Kidney epithelial cell (primary cell): ENCODE measurements at regions not wholly inside any gene's neighbourhood (a gene's known extent, or its start where the extent isn't known, plus 50 kb on each side); places are given as distances from the start of the nearest gene placed in this dataset.
"Not testable (repeated sequence)": the region's sequence is repeated elsewhere in the genome, so short reads cannot be mapped to it uniquely, and the experiment has no call there.

Experiments
- DNase-seq: peaks from one replicate; pipeline ENCODE4 v3.0.0-alpha.2; 2010; ENCODE audit warnings: low read depth
- H3K27me3 ChIP-seq: 2 replicates; pipeline ENCODE4 v1.6.0; 2011; ENCODE audit warnings: low read length; ENCODE audit not compliant: control insufficient read depth, insufficient read depth
- H3K36me3 ChIP-seq: 2 replicates; pipeline ENCODE4 v1.5.1; 2011; ENCODE audit warnings: low read length; ENCODE audit not compliant: control insufficient read depth, insufficient read depth
- H3K4me3 ChIP-seq: 2 replicates; pipeline ENCODE4 v1.5.1; 2011; ENCODE audit warnings: low read depth, mild to moderate bottlenecking, control low read depth, low read length
- TF ChIP-seq, protein P1 (sequence below): IDR thresholded peaks from 2 replicates; pipeline ENCODE4 v1.5.1; 2011; ENCODE audit warnings: mild to moderate bottlenecking, moderate library complexity, low read length, control low read depth, inconsistent platforms; ENCODE audit not compliant: insufficient read depth, poor library complexity, severe bottlenecking

GRCh38 chr11:71745656-71746055, 87.3 kb upstream of the DEFB108B start:
- DNase-seq, H3K4me3 ChIP-seq, H3K36me3 ChIP-seq, H3K27me3 ChIP-seq: not testable (repeated sequence)

GRCh38 chr11:71746263-71746662, 86.7 kb upstream of the DEFB108B start:
- H3K36me3 ChIP-seq, H3K27me3 ChIP-seq, DNase-seq, H3K4me3 ChIP-seq: not testable (repeated sequence)

DNA sequence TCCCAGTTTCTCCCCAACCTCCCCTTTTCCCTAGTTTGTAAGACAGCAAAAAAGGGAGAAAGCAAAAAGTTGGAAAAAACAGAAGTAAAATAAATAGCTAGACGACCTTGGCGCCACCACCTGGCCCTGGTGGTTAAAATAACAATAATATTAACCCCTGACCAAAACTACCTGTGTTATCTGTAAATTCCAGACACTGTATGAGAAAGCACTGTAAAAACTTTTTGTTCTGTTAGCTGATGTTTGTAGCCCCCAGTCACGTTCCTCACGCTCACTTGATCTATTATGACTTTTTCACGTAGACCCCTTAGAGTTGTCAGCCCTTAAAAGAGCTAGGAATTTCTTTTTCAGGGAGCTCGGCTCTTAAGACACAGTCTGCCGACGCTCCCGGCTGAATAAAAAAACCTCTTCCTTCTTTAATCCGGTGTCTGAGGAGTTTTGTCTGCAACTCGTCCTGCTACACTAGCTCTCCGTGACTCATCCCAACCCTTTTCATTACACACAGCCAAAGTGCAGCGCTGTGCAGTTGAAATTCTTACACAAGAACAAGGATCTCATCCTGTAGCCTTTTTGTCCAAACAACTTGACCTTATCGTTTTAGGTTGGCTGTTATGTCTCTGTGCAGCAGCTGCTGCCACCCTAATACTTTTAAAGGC, 83.9 kb upstream of the DEFB108B start:
- not testable (repeated sequence) for H3K4me3 ChIP-seq, H3K36me3 ChIP-seq, H3K27me3 ChIP-seq
- peak; percentile 4 for DNase-seq

GRCh38 chr11:71750908-71751307, 82.1 kb upstream of the DEFB108B start:
- H3K4me3 ChIP-seq = not testable (repeated sequence)

DNA sequence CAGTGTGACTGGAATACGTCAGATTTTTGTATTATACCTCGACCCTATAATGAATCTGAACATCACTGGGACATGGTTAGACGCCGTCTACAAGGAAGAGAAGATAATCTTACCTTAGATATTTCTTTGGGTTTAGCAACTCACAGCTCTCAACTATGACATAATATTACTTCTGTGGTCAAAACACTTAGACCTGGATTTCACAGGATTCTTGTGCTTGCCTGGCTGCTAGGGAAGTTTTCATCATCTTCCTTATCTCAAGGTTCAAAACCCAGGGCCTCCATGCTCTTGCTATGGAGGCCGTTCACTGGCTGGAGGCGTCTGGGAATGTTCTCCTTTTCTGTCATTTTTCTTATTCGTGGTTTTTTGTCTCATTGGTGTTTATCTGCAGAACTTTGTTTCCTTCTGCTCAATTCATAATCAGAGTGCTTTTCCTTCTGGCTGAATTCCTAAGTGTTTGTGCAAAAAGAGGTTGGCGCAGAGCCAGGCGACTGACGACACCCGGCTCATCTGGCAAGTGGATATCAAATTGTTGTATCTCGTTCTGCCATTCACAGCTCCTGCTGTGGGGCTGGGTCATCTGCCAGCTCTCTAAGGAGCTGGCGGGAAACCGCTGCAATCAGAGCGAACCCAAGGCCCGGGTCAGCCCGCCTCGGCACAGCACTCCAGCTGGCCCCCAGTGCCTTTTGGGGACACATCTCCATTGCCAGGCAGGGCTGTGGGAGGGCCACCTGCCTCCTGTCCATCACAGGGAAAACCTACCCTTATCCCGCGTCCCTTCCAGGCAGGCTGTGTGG, 68.1 kb upstream of the DEFB108B start:
- not testable (repeated sequence) for H3K36me3 ChIP-seq, H3K4me3 ChIP-seq, H3K27me3 ChIP-seq, DNase-seq

More at GRCh38 chr11:71750908-71751307, 82.1 kb upstream of the DEFB108B start:
- not testable (repeated sequence) for H3K27me3 ChIP-seq, H3K36me3 ChIP-seq, DNase-seq

DNA sequence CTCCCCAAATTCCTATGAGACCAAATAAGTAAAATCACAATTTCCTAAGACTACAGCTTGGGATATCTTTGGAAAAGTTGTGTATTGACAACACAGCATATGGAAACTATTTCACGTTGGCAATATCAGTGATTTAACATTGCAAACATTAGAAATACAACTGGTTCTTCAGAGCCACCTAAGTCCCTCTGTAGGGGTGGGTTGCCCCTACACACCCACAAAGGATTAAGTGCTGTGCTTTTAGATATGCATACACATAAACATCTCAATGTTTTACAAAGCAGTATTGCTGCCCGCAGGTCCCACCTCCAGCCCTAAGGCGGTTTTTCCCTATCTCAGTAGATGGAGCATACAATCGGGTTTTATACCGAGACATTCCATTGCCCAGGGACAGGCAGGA, 66.0 kb upstream of the DEFB108B start:
- H3K4me3 ChIP-seq, DNase-seq, H3K36me3 ChIP-seq, H3K27me3 ChIP-seq: not testable (repeated sequence)

DNA sequence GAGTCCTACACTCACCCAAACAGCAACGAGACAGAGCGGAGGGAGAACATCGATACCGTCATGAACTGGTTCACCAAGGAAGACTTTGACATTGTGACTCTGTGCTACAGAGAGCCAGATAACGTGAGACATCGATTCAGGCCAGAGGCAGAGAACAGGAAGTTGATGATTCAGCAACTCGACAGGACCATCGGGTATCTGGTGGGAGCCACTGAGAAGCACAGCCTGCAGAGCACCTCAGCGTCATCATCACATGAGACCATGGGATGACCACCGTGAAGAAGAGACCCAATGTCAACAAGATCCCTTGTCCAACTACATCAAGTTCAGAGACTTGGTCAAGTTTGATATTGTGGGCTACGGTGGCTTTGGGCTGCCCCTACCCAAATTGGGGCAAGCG, 60.8 kb upstream of the DEFB108B start:
- not testable (repeated sequence) for H3K4me3 ChIP-seq, DNase-seq, H3K36me3 ChIP-seq, H3K27me3 ChIP-seq

- Histone ChIP-seq H3K4me3 (no peak overlapping the region), H3K27me3 (no peaks in the 10 kb centered on the region), H3K36me3 (no peaks in the 10 kb centered on the region)
- no peak for DNase-seq
- TF ChIP-seq, protein P1, sequence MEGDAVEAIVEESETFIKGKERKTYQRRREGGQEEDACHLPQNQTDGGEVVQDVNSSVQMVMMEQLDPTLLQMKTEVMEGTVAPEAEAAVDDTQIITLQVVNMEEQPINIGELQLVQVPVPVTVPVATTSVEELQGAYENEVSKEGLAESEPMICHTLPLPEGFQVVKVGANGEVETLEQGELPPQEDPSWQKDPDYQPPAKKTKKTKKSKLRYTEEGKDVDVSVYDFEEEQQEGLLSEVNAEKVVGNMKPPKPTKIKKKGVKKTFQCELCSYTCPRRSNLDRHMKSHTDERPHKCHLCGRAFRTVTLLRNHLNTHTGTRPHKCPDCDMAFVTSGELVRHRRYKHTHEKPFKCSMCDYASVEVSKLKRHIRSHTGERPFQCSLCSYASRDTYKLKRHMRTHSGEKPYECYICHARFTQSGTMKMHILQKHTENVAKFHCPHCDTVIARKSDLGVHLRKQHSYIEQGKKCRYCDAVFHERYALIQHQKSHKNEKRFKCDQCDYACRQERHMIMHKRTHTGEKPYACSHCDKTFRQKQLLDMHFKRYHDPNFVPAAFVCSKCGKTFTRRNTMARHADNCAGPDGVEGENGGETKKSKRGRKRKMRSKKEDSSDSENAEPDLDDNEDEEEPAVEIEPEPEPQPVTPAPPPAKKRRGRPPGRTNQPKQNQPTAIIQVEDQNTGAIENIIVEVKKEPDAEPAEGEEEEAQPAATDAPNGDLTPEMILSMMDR = no peak
Measured at GRCh38 chr11:71774603-71775222, 58.3 kb upstream of the DEFB108B start.

- H3K36me3 ChIP-seq, H3K4me3 ChIP-seq, H3K27me3 ChIP-seq, DNase-seq: not testable (repeated sequence)
Measured at GRCh38 chr11:71780116-71780515, 52.9 kb upstream of the DEFB108B start.

- DNase-seq = not testable (repeated sequence)
Measured at GRCh38 chr11:71780771-71781170, 52.2 kb upstream of the DEFB108B start.

GRCh38 chr11:71781491-71781890, 51.5 kb upstream of the DEFB108B start:
- not testable (repeated sequence) for H3K4me3 ChIP-seq, H3K36me3 ChIP-seq, H3K27me3 ChIP-seq, DNase-seq

More at GRCh38 chr11:71780771-71781170, 52.2 kb upstream of the DEFB108B start:
- not testable (repeated sequence) for H3K4me3 ChIP-seq, H3K36me3 ChIP-seq, H3K27me3 ChIP-seq

GRCh38 chr11:71782229-71782861, 50.7 kb upstream of the DEFB108B start:
- H3K36me3 ChIP-seq, H3K4me3 ChIP-seq, DNase-seq, H3K27me3 ChIP-seq: not testable (repeated sequence)

GRCh38 chr11:71783191-71783590, 49.8 kb upstream of the DEFB108B start:
- not testable (repeated sequence) for H3K4me3 ChIP-seq, DNase-seq, H3K27me3 ChIP-seq, H3K36me3 ChIP-seq
